HL-60 (cell line): ENCODE measurements at regions not wholly inside any gene's neighbourhood (a gene's known extent, or its start where the extent isn't known, plus 50 kb on each side); places are given as distances from the start of the nearest gene placed in this dataset.

Source experiments
- CTCF ChIP-seq: IDR thresholded peaks from one replicate; pipeline ENCODE4 v1.5.1; 2011; ENCODE audit warnings: low read length, control low read depth, inconsistent platforms; ENCODE audit not compliant: insufficient read depth
- POLR2AphosphoS5 ChIP-seq: IDR thresholded peaks from 2 replicates; pipeline ENCODE4 v1.6.1; 2012; ENCODE audit warnings: low read depth
- TF ChIP-seq, protein P1 (sequence below): IDR thresholded peaks from 2 replicates; pipeline ENCODE4 v1.6.1; 2012; ENCODE audit warnings: low read depth; ENCODE audit not compliant: insufficient replicate concordance

GRCh38 chr1:82177192-82177591 lies 376.5 kb downstream of the ADGRL2 start:
- TF ChIP-seq CTCF, result no peak
- TF ChIP-seq POLR2AphosphoS5, result no peak
- TF ChIP-seq, protein P1, sequence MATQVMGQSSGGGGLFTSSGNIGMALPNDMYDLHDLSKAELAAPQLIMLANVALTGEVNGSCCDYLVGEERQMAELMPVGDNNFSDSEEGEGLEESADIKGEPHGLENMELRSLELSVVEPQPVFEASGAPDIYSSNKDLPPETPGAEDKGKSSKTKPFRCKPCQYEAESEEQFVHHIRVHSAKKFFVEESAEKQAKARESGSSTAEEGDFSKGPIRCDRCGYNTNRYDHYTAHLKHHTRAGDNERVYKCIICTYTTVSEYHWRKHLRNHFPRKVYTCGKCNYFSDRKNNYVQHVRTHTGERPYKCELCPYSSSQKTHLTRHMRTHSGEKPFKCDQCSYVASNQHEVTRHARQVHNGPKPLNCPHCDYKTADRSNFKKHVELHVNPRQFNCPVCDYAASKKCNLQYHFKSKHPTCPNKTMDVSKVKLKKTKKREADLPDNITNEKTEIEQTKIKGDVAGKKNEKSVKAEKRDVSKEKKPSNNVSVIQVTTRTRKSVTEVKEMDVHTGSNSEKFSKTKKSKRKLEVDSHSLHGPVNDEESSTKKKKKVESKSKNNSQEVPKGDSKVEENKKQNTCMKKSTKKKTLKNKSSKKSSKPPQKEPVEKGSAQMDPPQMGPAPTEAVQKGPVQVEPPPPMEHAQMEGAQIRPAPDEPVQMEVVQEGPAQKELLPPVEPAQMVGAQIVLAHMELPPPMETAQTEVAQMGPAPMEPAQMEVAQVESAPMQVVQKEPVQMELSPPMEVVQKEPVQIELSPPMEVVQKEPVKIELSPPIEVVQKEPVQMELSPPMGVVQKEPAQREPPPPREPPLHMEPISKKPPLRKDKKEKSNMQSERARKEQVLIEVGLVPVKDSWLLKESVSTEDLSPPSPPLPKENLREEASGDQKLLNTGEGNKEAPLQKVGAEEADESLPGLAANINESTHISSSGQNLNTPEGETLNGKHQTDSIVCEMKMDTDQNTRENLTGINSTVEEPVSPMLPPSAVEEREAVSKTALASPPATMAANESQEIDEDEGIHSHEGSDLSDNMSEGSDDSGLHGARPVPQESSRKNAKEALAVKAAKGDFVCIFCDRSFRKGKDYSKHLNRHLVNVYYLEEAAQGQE, result no peak
